HCT116 (cell line): ENCODE measurements at regions not wholly inside any gene's neighbourhood (a gene's known extent, or its start where the extent isn't known, plus 50 kb on each side); places are given as distances from the start of the nearest gene placed in this dataset.

ENCODE experiments used
- ATAC-seq: fragments of 200-7000 bp; cut with Tn5 transposase; 2 replicates; pipeline ENCODE4 v1.9.1; 2020; ENCODE audit warnings: mild to moderate bottlenecking, moderate library complexity
- BruUV-seq: library from RNA; stranded (reverse); fragments of 400-500 nt; replicated peaks from 2 replicates; lab custom pipeline; 2021; lab: Mats Ljungman, UMichigan
- CTCF ChIA-PET: fragments of 300-600 bp; sonication (Branson Sonifier 250); formaldehyde crosslinking; loops from one replicate; lab custom pipeline; 2021; ENCODE audit warnings: antibody characterized with exemption; lab: Charles Lee
- POLR2A ChIA-PET: fragments of 300-600, 350-600 bp; sonication (Branson Sonifier 250); formaldehyde crosslinking; loops from one replicate; lab custom pipeline; 2021; ENCODE audit warnings: antibody characterized with exemption; lab: Charles Lee
- RAD21 ChIA-PET, 2 experiments: fragments of 300-600 bp; sonication (Branson Sonifier 250); formaldehyde crosslinking; loops; one replicate each; lab custom pipeline; 2023; ENCODE audit warnings: low total read pairs in 2 of 2; ENCODE audit not compliant: uncharacterized antibody in 2 of 2, unreplicated experiment in 2 of 2, low non-redundant PET in 1 of 2; lab: Charles Lee
- DNase-seq: peaks from one replicate; pipeline ENCODE4 v3.0.0-alpha.2; 2010; ENCODE audit warnings: low read depth, low spot score
- H2AFZ ChIP-seq: fragments of 200-600 bp; shearing (Covaris generic), sonication (generic); 2 replicates; pipeline ENCODE4 v1.6.1; 2017; ENCODE audit warnings: low read depth, mixed run types, mixed read lengths, antibody characterized with exemption, low read length; ENCODE audit not compliant: poor library complexity, severe bottlenecking
- H3K27ac ChIP-seq: 2 replicates; pipeline ENCODE4 v1.5.1; 2012; ENCODE audit warnings: low read depth, low read length
- H3K27me3 ChIP-seq: fragments of 200-600 bp; sonication (generic); 2 replicates; pipeline ENCODE4 v1.6.1; 2016; ENCODE audit warnings: mixed run types, low read length, mixed read lengths; ENCODE audit not compliant: insufficient read depth
- H3K36me3 ChIP-seq, 2 experiments: fragments of 200-500 bp in 1 of 2; fragments of 200-600 bp in 1 of 2; sonication (Bioruptor generic) in 1 of 2; sonication (generic) in 1 of 2; 2 replicates each; pipeline versions ENCODE4 v1.5.1 to v1.6.1; 2014 to 2016; ENCODE audit warnings: low read length in 2 of 2, inconsistent platforms in 1 of 2, mixed read lengths in 1 of 2, mixed run types in 1 of 2; ENCODE audit not compliant: insufficient read depth in 2 of 2, control insufficient read depth in 1 of 2
- H3K4me1 ChIP-seq, 2 experiments: fragments of 200-600 bp in 1 of 2; sonication (generic) in 1 of 2; 2 replicates each; pipeline versions ENCODE4 v1.5.1 to v1.6.1; 2012 to 2017; ENCODE audit warnings: low read length in 2 of 2, inconsistent platforms in 1 of 2, mild to moderate bottlenecking in 1 of 2, mixed read lengths in 1 of 2, mixed run types in 1 of 2, moderate library complexity in 1 of 2; ENCODE audit not compliant: insufficient read depth in 2 of 2, control insufficient read depth in 1 of 2
- H3K4me2 ChIP-seq: fragments of 200-600 bp; sonication (generic); 2 replicates; pipeline ENCODE4 v1.6.1; 2017; ENCODE audit warnings: mixed run types, low read length, mixed read lengths
- H3K4me3 ChIP-seq, 2 experiments: fragments of 200-600 bp in 1 of 2; sonication (generic) in 1 of 2; replicated peaks in 1 of 2; 2 replicates each; pipeline ENCODE4 v1.5.1; 2011 to 2016; ENCODE audit warnings: low read length in 2 of 2, control low read depth in 1 of 2, low read depth in 1 of 2, mild to moderate bottlenecking in 1 of 2, mixed read lengths in 1 of 2, mixed run types in 1 of 2
- H3K79me2 ChIP-seq: fragments of 200-600 bp; sonication (generic); 2 replicates; pipeline ENCODE4 v1.6.1; 2017; ENCODE audit warnings: mild to moderate bottlenecking, mixed run types, low read length, moderate library complexity, mixed read lengths; ENCODE audit not compliant: insufficient read depth
- H3K9ac ChIP-seq: fragments of 200-600 bp; sonication (generic); 2 replicates; pipeline ENCODE4 v1.6.1; 2016; ENCODE audit warnings: low read length, mixed read lengths
- H3K9me2 ChIP-seq: fragments of 200-600 bp; sonication (generic), shearing (Covaris generic); 2 replicates; pipeline ENCODE4 v1.6.1; 2017; ENCODE audit warnings: mixed run types, mild to moderate bottlenecking, moderate library complexity; ENCODE audit not compliant: insufficient read depth
- H3K9me3 ChIP-seq, 2 experiments: fragments of 200-500 bp in 1 of 2; fragments of 200-600 bp in 1 of 2; sonication (Bioruptor generic) in 1 of 2; sonication (generic) in 1 of 2; 2 replicates each; pipeline ENCODE4 v1.6.1; 2014 to 2017; ENCODE audit warnings: low read length in 2 of 2, mixed read lengths in 2 of 2, inconsistent platforms in 1 of 2, low read depth in 1 of 2, mild to moderate bottlenecking in 1 of 2, mixed run types in 1 of 2, moderate library complexity in 1 of 2; ENCODE audit not compliant: control insufficient read depth in 1 of 2, insufficient read depth in 1 of 2
- H4K20me1 ChIP-seq: fragments of 200-600 bp; sonication (generic), shearing (Covaris generic); 2 replicates; pipeline ENCODE4 v1.6.1; 2017; ENCODE audit warnings: mixed run types, mild to moderate bottlenecking, moderate library complexity; ENCODE audit not compliant: insufficient read depth
- CEBPB ChIP-seq: IDR thresholded peaks from 2 replicates; pipeline ENCODE4 v1.6.1; 2012; ENCODE audit warnings: low read depth
- EZH2phosphoT487 ChIP-seq: fragments of 200-600 bp; IDR thresholded peaks from 2 replicates; pipeline ENCODE4 v1.6.1; 2018; ENCODE audit warnings: antibody characterized with exemption, borderline replicate concordance
- FOSL1 ChIP-seq: IDR thresholded peaks from 2 replicates; pipeline ENCODE4 v1.6.1; 2012; ENCODE audit warnings: low read depth
- JUND ChIP-seq: IDR thresholded peaks from 2 replicates; pipeline ENCODE4 v1.6.1; 2012
- RAD21 ChIP-seq: IDR thresholded peaks from 2 replicates; pipeline ENCODE4 v1.6.1; 2012; ENCODE audit warnings: low read depth, mild to moderate bottlenecking
- SIN3A ChIP-seq: IDR thresholded peaks from 2 replicates; pipeline ENCODE4 v1.6.1; 2012; ENCODE audit warnings: low read depth
- SP1 ChIP-seq: IDR thresholded peaks from 2 replicates; pipeline ENCODE4 v1.6.1; 2012; ENCODE audit warnings: low read depth
- YY1 ChIP-seq: IDR thresholded peaks from 2 replicates; pipeline ENCODE4 v1.6.1; 2011; ENCODE audit warnings: low read length, low read depth, moderate library complexity, mild to moderate bottlenecking; ENCODE audit not compliant: insufficient replicate concordance; ENCODE audit errors: extremely low read depth
- ZNF274 ChIP-seq: fragments of 200-500 bp; sonication (Bioruptor generic); IDR thresholded peaks from 2 replicates; pipeline ENCODE4 v1.6.1; 2014; ENCODE audit warnings: mild to moderate bottlenecking, low read depth, low read length, inconsistent platforms
- intact Hi-C: fragments of 100-400 bp; cut with micrococcal nuclease; formaldehyde crosslinking; loops from 2 replicates; pipeline ENCODE4 v1.10.0; 2022
- TF ChIP-seq, protein P1 (sequence below): IDR thresholded peaks from 2 replicates; pipeline ENCODE4 v1.6.1; 2011; ENCODE audit warnings: mild to moderate bottlenecking, low read length, moderate library complexity; ENCODE audit not compliant: insufficient replicate concordance; ENCODE audit errors: extremely low read depth
- TF ChIP-seq, protein P2 (sequence below), 3 experiments: fragments of 200-600 bp in 1 of 3; sonication (generic) in 1 of 3; IDR thresholded peaks in 2 of 3; conservative IDR thresholded peaks in 1 of 3; 2 replicates each; pipeline ENCODE4 v1.5.1; 2012 to 2017; ENCODE audit warnings: low read depth in 2 of 3, low read length in 2 of 3, antibody characterized with exemption in 1 of 3, borderline replicate concordance in 1 of 3, control low read depth in 1 of 3, mild to moderate bottlenecking in 1 of 3, mixed read lengths in 1 of 3, mixed run types in 1 of 3, moderate library complexity in 1 of 3; ENCODE audit not compliant: insufficient read depth in 1 of 3
- TF ChIP-seq, protein P3 (sequence below): IDR thresholded peaks from 2 replicates; pipeline ENCODE4 v1.6.1; 2012
- TF ChIP-seq, protein P4 (sequence below): IDR thresholded peaks from 2 replicates; pipeline ENCODE4 v1.6.1; 2012

DNA sequence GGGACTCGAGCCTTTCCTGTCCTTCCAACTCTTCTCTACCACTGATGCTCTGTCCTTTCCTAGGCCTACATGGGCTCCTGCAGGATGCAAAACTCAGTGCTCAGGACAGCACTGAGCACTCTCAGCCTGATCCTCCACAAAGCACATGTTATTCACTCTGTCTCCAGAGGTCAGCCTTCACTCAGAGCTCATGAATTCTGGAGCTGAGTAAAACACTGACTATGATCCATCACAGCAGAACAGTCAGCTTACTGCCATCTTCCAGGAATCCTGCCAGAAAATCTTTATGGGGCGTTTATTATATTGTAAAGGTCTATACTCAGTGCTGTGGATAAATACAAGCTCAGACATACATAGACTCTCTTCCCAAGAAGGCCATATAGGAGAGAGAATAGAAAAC lies 121.5 kb upstream of the CPEB2 start:
- Histone ChIP-seq H3K27ac (no peak overlapping the region), H3K27me3 (peaks cover 6% of the 10 kb centered on the region; the same call in 1 of the 2 replicates), H3K4me2 (no peak overlapping the region), H3K4me3 (no peak overlapping the region), H2AFZ (no peak overlapping the region), H3K9me3 (no peaks in the 10 kb centered on the region), H3K9me2 (no peaks in the 10 kb centered on the region), H3K79me2 (no peaks in the 10 kb centered on the region), H3K4me1 (no peaks in the 10 kb centered on the region), H3K36me3 (no peaks in the 10 kb centered on the region), H3K9ac (no peak overlapping the region), H4K20me1 (no peaks in the 10 kb centered on the region)
- TF ChIP-seq, protein P1, sequence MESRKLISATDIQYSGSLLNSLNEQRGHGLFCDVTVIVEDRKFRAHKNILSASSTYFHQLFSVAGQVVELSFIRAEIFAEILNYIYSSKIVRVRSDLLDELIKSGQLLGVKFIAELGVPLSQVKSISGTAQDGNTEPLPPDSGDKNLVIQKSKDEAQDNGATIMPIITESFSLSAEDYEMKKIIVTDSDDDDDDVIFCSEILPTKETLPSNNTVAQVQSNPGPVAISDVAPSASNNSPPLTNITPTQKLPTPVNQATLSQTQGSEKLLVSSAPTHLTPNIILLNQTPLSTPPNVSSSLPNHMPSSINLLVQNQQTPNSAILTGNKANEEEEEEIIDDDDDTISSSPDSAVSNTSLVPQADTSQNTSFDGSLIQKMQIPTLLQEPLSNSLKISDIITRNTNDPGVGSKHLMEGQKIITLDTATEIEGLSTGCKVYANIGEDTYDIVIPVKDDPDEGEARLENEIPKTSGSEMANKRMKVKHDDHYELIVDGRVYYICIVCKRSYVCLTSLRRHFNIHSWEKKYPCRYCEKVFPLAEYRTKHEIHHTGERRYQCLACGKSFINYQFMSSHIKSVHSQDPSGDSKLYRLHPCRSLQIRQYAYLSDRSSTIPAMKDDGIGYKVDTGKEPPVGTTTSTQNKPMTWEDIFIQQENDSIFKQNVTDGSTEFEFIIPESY, result no peak
- TF ChIP-seq, protein P2, sequence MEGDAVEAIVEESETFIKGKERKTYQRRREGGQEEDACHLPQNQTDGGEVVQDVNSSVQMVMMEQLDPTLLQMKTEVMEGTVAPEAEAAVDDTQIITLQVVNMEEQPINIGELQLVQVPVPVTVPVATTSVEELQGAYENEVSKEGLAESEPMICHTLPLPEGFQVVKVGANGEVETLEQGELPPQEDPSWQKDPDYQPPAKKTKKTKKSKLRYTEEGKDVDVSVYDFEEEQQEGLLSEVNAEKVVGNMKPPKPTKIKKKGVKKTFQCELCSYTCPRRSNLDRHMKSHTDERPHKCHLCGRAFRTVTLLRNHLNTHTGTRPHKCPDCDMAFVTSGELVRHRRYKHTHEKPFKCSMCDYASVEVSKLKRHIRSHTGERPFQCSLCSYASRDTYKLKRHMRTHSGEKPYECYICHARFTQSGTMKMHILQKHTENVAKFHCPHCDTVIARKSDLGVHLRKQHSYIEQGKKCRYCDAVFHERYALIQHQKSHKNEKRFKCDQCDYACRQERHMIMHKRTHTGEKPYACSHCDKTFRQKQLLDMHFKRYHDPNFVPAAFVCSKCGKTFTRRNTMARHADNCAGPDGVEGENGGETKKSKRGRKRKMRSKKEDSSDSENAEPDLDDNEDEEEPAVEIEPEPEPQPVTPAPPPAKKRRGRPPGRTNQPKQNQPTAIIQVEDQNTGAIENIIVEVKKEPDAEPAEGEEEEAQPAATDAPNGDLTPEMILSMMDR (IDR thresholded peaks at IDR 0.05 in 2 of 3, conservative IDR thresholded peaks at IDR 0.05 in 1 of 3; ENCODE audit: borderline replicate concordance in 1 of 3, insufficient read depth in 1 of 3, low read depth in 2 of 3, low read length in 2 of 3), result no peak
- TF ChIP-seq JUND, result no peak
- TF ChIP-seq, protein P3, sequence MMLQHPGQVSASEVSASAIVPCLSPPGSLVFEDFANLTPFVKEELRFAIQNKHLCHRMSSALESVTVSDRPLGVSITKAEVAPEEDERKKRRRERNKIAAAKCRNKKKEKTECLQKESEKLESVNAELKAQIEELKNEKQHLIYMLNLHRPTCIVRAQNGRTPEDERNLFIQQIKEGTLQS, result no peak
- no peak for TF ChIP-seq SP1
- TF ChIP-seq, protein P4, sequence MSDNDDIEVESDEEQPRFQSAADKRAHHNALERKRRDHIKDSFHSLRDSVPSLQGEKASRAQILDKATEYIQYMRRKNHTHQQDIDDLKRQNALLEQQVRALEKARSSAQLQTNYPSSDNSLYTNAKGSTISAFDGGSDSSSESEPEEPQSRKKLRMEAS, result no peak
- TF ChIP-seq EZH2phosphoT487, result no peak
- TF ChIP-seq YY1, result no peak
- no peak for TF ChIP-seq CEBPB
- TF ChIP-seq ZNF274, result no peak
- TF ChIP-seq SIN3A, result no peak
- TF ChIP-seq RAD21, result no peak
- TF ChIP-seq FOSL1, result no peak
- intact Hi-C loops, result no loop called here
- no TSS peak for BruUV-seq
- ATAC-seq, result no peak
- ChIA-PET RAD21 (no interaction called here), POLR2A (no interaction called here), CTCF (no interaction called here)
- no peak for DNase-seq
